H1 (cell line): ENCODE measurements at regions not wholly inside any gene's neighbourhood (a gene's known extent, or its start where the extent isn't known, plus 50 kb on each side); places are given as distances from the start of the nearest gene placed in this dataset.

Experiments used
- CTCF ChIA-PET: fragments of 300-600 bp; sonication (Branson Sonifier 250); formaldehyde crosslinking; loops from one replicate; lab custom pipeline; 2021; ENCODE audit not compliant: partially characterized antibody; lab: Charles Lee
- POLR2A ChIA-PET: fragments of 300-600 bp; sonication (Branson Sonifier 250); formaldehyde crosslinking; loops from one replicate; lab custom pipeline; 2021; ENCODE audit warnings: inconsistent platforms; ENCODE audit not compliant: partially characterized antibody; lab: Charles Lee
- DNase-seq, 2 experiments: peaks; one replicate each; pipeline versions ENCODE4 v3.0.0 to v3.0.0-alpha.2; 2010 to 2022; ENCODE audit warnings: low spot score in 2 of 2, low read depth in 1 of 2, mixed read lengths in 1 of 2
- FAIRE-seq: peaks from 2 replicates; lab custom pipeline; 2011; peaks lifted over from hg19 to GRCh38; lab: Jason Lieb, UNC
- H2AFZ ChIP-seq: 2 replicates; pipeline ENCODE4 v1.8.1; 2012; ENCODE audit warnings: low read length, inconsistent platforms
- H2AK5ac ChIP-seq: 2 replicates; pipeline ENCODE4 v1.6.1; 2013; ENCODE audit warnings: low read depth, low read length
- H2BK120ac ChIP-seq: replicated peaks from 2 replicates; pipeline ENCODE3; 2013; ENCODE audit warnings: low read depth, low read length, inconsistent platforms
- H2BK12ac ChIP-seq: 2 replicates; pipeline ENCODE4 v1.6.1; 2013; ENCODE audit warnings: low read depth, low read length
- H2BK15ac ChIP-seq: 2 replicates; pipeline ENCODE4 v1.6.1; 2013; ENCODE audit warnings: low read length
- H2BK20ac ChIP-seq: 2 replicates; pipeline ENCODE4 v1.6.1; 2013; ENCODE audit warnings: low read length
- H2BK5ac ChIP-seq: 2 replicates; pipeline ENCODE4 v1.6.1; 2013; ENCODE audit warnings: low read depth, low read length
- H3K14ac ChIP-seq: 2 replicates; pipeline ENCODE4 v1.6.1; 2013; ENCODE audit warnings: inconsistent platforms; ENCODE audit not compliant: insufficient read length
- H3K18ac ChIP-seq: 2 replicates; pipeline ENCODE4 v1.6.1; 2013; ENCODE audit warnings: low read length; ENCODE audit errors: extremely low read depth
- H3K23ac ChIP-seq: 2 replicates; pipeline ENCODE4 v1.6.1; 2013; ENCODE audit warnings: inconsistent platforms; ENCODE audit not compliant: insufficient read length
- H3K23me2 ChIP-seq: 2 replicates; pipeline ENCODE4 v1.6.1; 2013; ENCODE audit warnings: low read depth, low read length
- H3K27ac ChIP-seq: 2 replicates; pipeline ENCODE4 v1.6.1; 2011; ENCODE audit warnings: low read depth, low read length, inconsistent platforms
- H3K27me3 ChIP-seq, 4 experiments: replicated peaks in 1 of 4; 1 replicate in 1 of 4; 2 replicates in 3 of 4; pipeline versions ENCODE4 v1.6.1 to v1.8.1; 2011 to 2013; ENCODE audit warnings: low read length in 3 of 4, mild to moderate bottlenecking in 3 of 4, inconsistent platforms in 2 of 4, mixed read lengths in 2 of 4, moderate library complexity in 1 of 4; ENCODE audit not compliant: control insufficient read depth in 3 of 4, insufficient read depth in 3 of 4; ENCODE audit errors: extremely low read depth in 1 of 4
- H3K36me3 ChIP-seq, 4 experiments: 2 replicates each; pipeline versions ENCODE4 v1.6.1 to v1.8.1; 2011 to 2013; ENCODE audit warnings: mild to moderate bottlenecking in 4 of 4, low read length in 3 of 4, moderate library complexity in 2 of 4, control low read depth in 1 of 4, inconsistent platforms in 1 of 4; ENCODE audit not compliant: insufficient read depth in 4 of 4, control insufficient read depth in 2 of 4
- H3K4ac ChIP-seq: replicated peaks from 2 replicates; pipeline ENCODE3; 2013; ENCODE audit warnings: low read length, low read depth, mixed read lengths, inconsistent platforms; ENCODE audit not compliant: insufficient read length
- H3K4me1 ChIP-seq, 4 experiments: replicated peaks in 1 of 4; 1 replicate in 1 of 4; 2 replicates in 3 of 4; pipeline versions ENCODE4 v1.6.1 to v1.8.1; 2011 to 2013; ENCODE audit warnings: low read length in 3 of 4, inconsistent platforms in 2 of 4, mixed read lengths in 1 of 4; ENCODE audit not compliant: insufficient read depth in 4 of 4, control insufficient read depth in 3 of 4
- H3K4me2 ChIP-seq, 2 experiments: 2 replicates each; pipeline versions ENCODE4 v1.6.1 to v1.8.1; 2011 to 2013; ENCODE audit warnings: low read depth in 2 of 2, low read length in 2 of 2, control low read depth in 1 of 2, inconsistent platforms in 1 of 2, mild to moderate bottlenecking in 1 of 2; ENCODE audit not compliant: insufficient read depth in 1 of 2
- H3K4me3 ChIP-seq, 4 experiments: fragments of 200-600, 300-600 bp in 1 of 4; sonication (generic), shearing (Covaris generic), sonication (Bioruptor Twin) in 1 of 4; 2 replicates each; pipeline versions ENCODE4 v1.5.1 to v1.8.1; 2011 to 2016; ENCODE audit warnings: low read length in 4 of 4, low read depth in 3 of 4, control low read depth in 2 of 4, inconsistent platforms in 2 of 4, mild to moderate bottlenecking in 2 of 4, mixed read lengths in 1 of 4, moderate library complexity in 1 of 4; ENCODE audit not compliant: insufficient read depth in 2 of 4; ENCODE audit errors: extremely low read depth in 1 of 4
- H3K56ac ChIP-seq: replicated peaks from 2 replicates; pipeline ENCODE3; 2013; ENCODE audit warnings: low read depth, mild to moderate bottlenecking, mixed read lengths, low read length, inconsistent platforms; ENCODE audit not compliant: insufficient read length
- H3K79me1 ChIP-seq: 2 replicates; pipeline ENCODE4 v1.6.1; 2013; ENCODE audit warnings: low read depth, low read length, control low read depth
- H3K79me2 ChIP-seq, 2 experiments: 2 replicates each; pipeline versions ENCODE4 v1.6.1 to v1.8.1; 2012 to 2013; ENCODE audit warnings: low read length in 2 of 2, mild to moderate bottlenecking in 2 of 2, inconsistent platforms in 1 of 2; ENCODE audit not compliant: insufficient read depth in 2 of 2, control insufficient read depth in 1 of 2
- H3K9ac ChIP-seq, 4 experiments: replicated peaks in 1 of 4; 1 replicate in 1 of 4; 2 replicates in 3 of 4; pipeline versions ENCODE4 v1.6.1 to v1.8.1; 2011 to 2013; ENCODE audit warnings: low read depth in 3 of 4, low read length in 3 of 4, control low read depth in 2 of 4, mild to moderate bottlenecking in 2 of 4, moderate library complexity in 2 of 4, inconsistent platforms in 1 of 4; ENCODE audit errors: extremely low read depth in 1 of 4
- H3K9me3 ChIP-seq, 2 experiments: 2 replicates each; pipeline versions ENCODE4 v1.6.1 to v1.8.1; 2012 to 2013; ENCODE audit warnings: mild to moderate bottlenecking in 2 of 2, moderate library complexity in 2 of 2, control low read depth in 1 of 2, inconsistent platforms in 1 of 2, low read depth in 1 of 2, low read length in 1 of 2, mixed read lengths in 1 of 2; ENCODE audit not compliant: insufficient read depth in 2 of 2
- H4K20me1 ChIP-seq, 2 experiments: replicated peaks in 1 of 2; 2 replicates each; pipeline versions ENCODE3 to v1.8.1; 2011 to 2013; ENCODE audit warnings: inconsistent platforms in 2 of 2, low read length in 2 of 2, mild to moderate bottlenecking in 1 of 2; ENCODE audit not compliant: insufficient read depth in 2 of 2, control insufficient read depth in 1 of 2
- H4K5ac ChIP-seq: 2 replicates; pipeline ENCODE4 v1.6.1; 2013; ENCODE audit warnings: low read length, low read depth, mixed read lengths, inconsistent platforms; ENCODE audit not compliant: insufficient read length
- H4K8ac ChIP-seq: 2 replicates; pipeline ENCODE4 v1.8.0; 2013; ENCODE audit warnings: mild to moderate bottlenecking, moderate library complexity, low read length, inconsistent platforms; ENCODE audit not compliant: insufficient read depth; ENCODE audit errors: extremely low read depth
- H4K91ac ChIP-seq: replicated peaks from 2 replicates; pipeline ENCODE3; 2013; ENCODE audit warnings: low read length, mixed read lengths, inconsistent platforms; ENCODE audit not compliant: insufficient read length
- BACH1 ChIP-seq: IDR thresholded peaks from 2 replicates; pipeline ENCODE4 v1.6.1; 2012; ENCODE audit warnings: low read length, improper control_type of control experiment
- BCL11A ChIP-seq, 2 experiments: IDR thresholded peaks; one replicate each; pipeline ENCODE4 v1.6.1; 2011; ENCODE audit warnings: low read depth in 2 of 2, low read length in 2 of 2, mild to moderate bottlenecking in 2 of 2
- CHD2 ChIP-seq: IDR thresholded peaks from 2 replicates; pipeline ENCODE4 v1.6.1; 2012; ENCODE audit warnings: low read length, improper control_type of control experiment
- CTCF ChIP-seq, 3 experiments: IDR thresholded peaks; 1 replicate in 2 of 3; 2 replicates in 1 of 3; pipeline versions ENCODE4 v1.5.1 to v1.6.1; 2011; ENCODE audit warnings: low read length in 3 of 3, mild to moderate bottlenecking in 3 of 3, inconsistent platforms in 2 of 3, low read depth in 1 of 3, moderate library complexity in 1 of 3; ENCODE audit not compliant: insufficient read depth in 1 of 3; ENCODE audit errors: control extremely low read depth in 1 of 3
- FOSL1 ChIP-seq: IDR thresholded peaks from 2 replicates; pipeline ENCODE4 v1.6.1; 2011; ENCODE audit warnings: mild to moderate bottlenecking, low read depth, low read length, moderate library complexity; ENCODE audit not compliant: insufficient read depth
- JUN ChIP-seq: IDR thresholded peaks from 2 replicates; pipeline ENCODE4 v1.6.1; 2011; ENCODE audit warnings: low read depth, mild to moderate bottlenecking, improper control_type of control experiment, low read length
- JUND ChIP-seq: IDR thresholded peaks from 2 replicates; pipeline ENCODE4 v1.6.1; 2011; ENCODE audit warnings: mild to moderate bottlenecking, improper control_type of control experiment, low read length
- MAFK ChIP-seq: IDR thresholded peaks from 2 replicates; pipeline ENCODE4 v1.6.1; 2012; ENCODE audit warnings: low read depth, mild to moderate bottlenecking, improper control_type of control experiment, low read length
- POU5F1 ChIP-seq: IDR thresholded peaks from 2 replicates; pipeline ENCODE4 v1.6.1; 2011; ENCODE audit warnings: low read depth, mild to moderate bottlenecking, low read length, moderate library complexity
- RFX5 ChIP-seq: IDR thresholded peaks from 2 replicates; pipeline ENCODE4 v1.6.1; 2011; ENCODE audit warnings: low read depth, low read length, improper control_type of control experiment, borderline replicate concordance
- SP2 ChIP-seq: IDR thresholded peaks from 2 replicates; pipeline ENCODE4 v1.6.1; 2012; ENCODE audit warnings: mild to moderate bottlenecking, low read length, inconsistent platforms
- SP4 ChIP-seq: IDR thresholded peaks from 2 replicates; pipeline ENCODE4 v1.6.1; 2012; ENCODE audit warnings: low read length, inconsistent platforms
- TCF12 ChIP-seq: IDR thresholded peaks from 2 replicates; pipeline ENCODE4 v1.6.1; 2011; ENCODE audit warnings: low read depth, mild to moderate bottlenecking, low read length
- WGBS, 2 experiments: shearing (Covaris generic) in 1 of 2; methylation state at CpG; one replicate each; pipeline versions ENCODE4 v1.1.6 to v1.1.7; 2013 to 2015; ENCODE audit warnings: low lambda C conversion rate in 2 of 2, mixed read lengths in 2 of 2, inconsistent platforms in 1 of 2, low coverage in 1 of 2, missing lambda C conversion rate in 1 of 2; ENCODE audit not compliant: insufficient replicate concordance in 2 of 2, insufficient coverage in 1 of 2, insufficient read length in 1 of 2; ENCODE audit errors: extremely low coverage in 1 of 2, missing lambda C conversion rate in 1 of 2; 5-methylcytosine and 5-hydroxymethylcytosine counted together
- TF ChIP-seq, protein P1 (sequence below): IDR thresholded peaks from 2 replicates; pipeline ENCODE4 v1.6.1; 2012; ENCODE audit warnings: inconsistent platforms

DNA sequence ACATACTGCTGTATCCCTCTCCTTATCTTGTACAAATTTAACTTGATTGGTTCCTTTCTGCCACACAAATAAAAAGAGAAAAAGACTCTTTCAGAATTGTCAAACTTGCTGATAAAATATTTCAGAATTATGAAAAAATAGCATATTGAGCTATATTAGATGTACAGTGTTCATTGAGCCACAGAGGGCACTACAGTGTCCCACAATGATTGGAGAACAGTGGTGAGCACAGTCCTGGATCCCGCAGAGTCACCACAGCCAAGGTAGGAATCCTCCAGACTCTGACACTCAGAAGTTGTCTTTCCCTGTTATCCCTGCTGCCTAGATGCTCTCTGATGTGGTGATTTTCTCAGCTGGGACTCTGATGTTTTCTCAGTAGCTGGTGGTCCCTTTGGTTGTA, 1281.3 kb upstream of the ZEB2 start:
- no peak overlapping the region for H3K4me2 ChIP-seq
- H2BK120ac ChIP-seq, result no peak overlapping the region
- no peaks in the 10 kb centered on the region for H4K20me1 ChIP-seq
- no peak overlapping the region for H2BK15ac ChIP-seq
- 100% methylated on average over 1 of the region's 1 CpG; no CpG with 5 or more reads in 1 of the 2 experiments for WGBS, 2 experiments
- CTCF ChIA-PET, result interaction anchor here (0.7 kb wide), 1 partner anchor 48 kb away, joined by 3 read pairs; no protein-coding TSS in a partner anchor
- POLR2A ChIA-PET, result no interaction called here
- no peak overlapping the region for H4K5ac ChIP-seq
- H3K23me2 ChIP-seq, result no peaks in the 10 kb centered on the region
- H3K79me1 ChIP-seq, result no peaks in the 10 kb centered on the region
- H2AK5ac ChIP-seq, result no peak overlapping the region
- no peak overlapping the region for H3K23ac ChIP-seq
- no peak overlapping the region for H3K4ac ChIP-seq
- H3K36me3 ChIP-seq, result no peaks in the 10 kb centered on the region
- H3K18ac ChIP-seq, result no peak overlapping the region
- no peaks in the 10 kb centered on the region for H3K27me3 ChIP-seq
- H3K9ac ChIP-seq, result no peak overlapping the region
- H3K14ac ChIP-seq, result no peak overlapping the region
- H2AFZ ChIP-seq, result no peak overlapping the region
- H3K4me1 ChIP-seq, result no peaks in the 10 kb centered on the region
- no peak overlapping the region for H2BK12ac ChIP-seq
- no peak overlapping the region for H2BK20ac ChIP-seq
- no peak overlapping the region for H3K56ac ChIP-seq
- H3K79me2 ChIP-seq, result no peaks in the 10 kb centered on the region
- H4K8ac ChIP-seq, result no peak overlapping the region
- H4K91ac ChIP-seq, result no peak overlapping the region
- H3K27ac ChIP-seq, result no peak overlapping the region
- FAIRE-seq (no peak), DNase-seq (no peak)
- H3K9me3 ChIP-seq, result no peaks in the 10 kb centered on the region
- H3K4me3 ChIP-seq, result no peak overlapping the region
- H2BK5ac ChIP-seq, result no peak overlapping the region
- TF ChIP-seq, protein P1, sequence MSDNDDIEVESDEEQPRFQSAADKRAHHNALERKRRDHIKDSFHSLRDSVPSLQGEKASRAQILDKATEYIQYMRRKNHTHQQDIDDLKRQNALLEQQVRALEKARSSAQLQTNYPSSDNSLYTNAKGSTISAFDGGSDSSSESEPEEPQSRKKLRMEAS, result no peak
- TF ChIP-seq JUN (no peak), CHD2 (no peak), BACH1 (no peak), CTCF (IDR thresholded peaks at IDR 0.05; ENCODE audit: control extremely low read depth in 1 of 3, insufficient read depth in 1 of 3, low read depth in 1 of 3, low read length in 3 of 3) (no peak), POU5F1 (no peak), SP4 (no peak), BCL11A (IDR thresholded peaks at IDR 0.05; ENCODE audit: low read depth in 2 of 2, low read length in 2 of 2) (no peak), JUND (no peak), MAFK (no peak), FOSL1 (no peak), SP2 (no peak), RFX5 (no peak), TCF12 (no peak)
